Gastrocnemius medialis (tissue), 4 donors: ENCODE measurements at regions not wholly inside any gene's neighbourhood (a gene's known extent, or its start where the extent isn't known, plus 50 kb on each side); places are given as distances from the start of the nearest gene placed in this dataset.

Experiments
- CTCF ChIP-seq, 5 experiments: fragments of 450-650 bp in 3 of 5; fragments of 200-600 bp in 2 of 5; sonication (generic) in 2 of 5; IDR thresholded peaks in 4 of 5; conservative IDR thresholded peaks in 1 of 5; 1 replicate in 4 of 5; 2 replicates in 1 of 5; pipeline ENCODE4 v1.5.1; 2016 to 2019; ENCODE audit warnings: antibody characterized with exemption in 5 of 5, mild to moderate bottlenecking in 3 of 5, moderate library complexity in 3 of 5
- POLR2A ChIP-seq, 2 donors: fragments of 450-650 bp; IDR thresholded peaks; one replicate each; pipeline ENCODE4 v1.6.1; 2017; ENCODE audit warnings: antibody characterized with exemption in 2 of 2, mild to moderate bottlenecking in 2 of 2, moderate library complexity in 2 of 2

GRCh38 chr6:153216789-153217188 is 85.7 kb upstream of the RGS17 start:
- TF ChIP-seq CTCF (IDR thresholded peaks at IDR 0.05 in 4 of 5, conservative IDR thresholded peaks at IDR 0.05 in 1 of 5) (no peak), POLR2A (IDR thresholded peaks at IDR 0.05) (no peak)
